SK-N-SH (cell line): ENCODE measurements at regions not wholly inside any gene's neighbourhood (a gene's known extent, or its start where the extent isn't known, plus 50 kb on each side); places are given as distances from the start of the nearest gene placed in this dataset.

Experiments
- CTCF ChIA-PET: fragments of 300-600, 350-600 bp; formaldehyde crosslinking; extraction: SDS; loops from one replicate; lab custom pipeline; 2021; lab: Yijun Ruan, JAX
- POLR2A ChIA-PET: fragments of 350-600 bp; sonication (Branson Sonifier 250); formaldehyde crosslinking; extraction: SDS; loops from one replicate; lab custom pipeline; 2020; ENCODE audit warnings: antibody characterized with exemption, inconsistent platforms; lab: Yijun Ruan, JAX
- DNase-seq: peaks from one replicate; pipeline ENCODE4 v3.0.0; 2012
- H2AFZ ChIP-seq: fragments of 200-600 bp; sonication (generic); 2 replicates; pipeline ENCODE4 v1.8.1; 2016; ENCODE audit warnings: antibody characterized with exemption, mild to moderate bottlenecking, low read depth
- H3F3A ChIP-seq: fragments of 200-600 bp; sonication (generic); replicated peaks from 2 replicates; pipeline ENCODE3; 2016; ENCODE audit warnings: antibody characterized with exemption, mild to moderate bottlenecking; ENCODE audit not compliant: insufficient read depth
- H3K27ac ChIP-seq, 2 experiments: fragments of 200-500 bp in 1 of 2; fragments of 200-600 bp in 1 of 2; sonication (Bioruptor generic) in 1 of 2; sonication (generic), shearing (Covaris generic) in 1 of 2; 2 replicates each; pipeline versions ENCODE4 v1.5.1 to v1.6.1; 2014 to 2016; ENCODE audit warnings: low read depth in 2 of 2, inconsistent platforms in 1 of 2, low read length in 1 of 2, mild to moderate bottlenecking in 1 of 2, mixed read lengths in 1 of 2
- H3K27me3 ChIP-seq: fragments of 200-600 bp; sonication (generic), shearing (Covaris generic); 2 replicates; pipeline ENCODE4 v1.6.1; 2016; ENCODE audit warnings: mixed run types; ENCODE audit not compliant: insufficient read depth
- H3K36me3 ChIP-seq, 2 experiments: fragments of 200-500 bp in 1 of 2; fragments of 200-600 bp in 1 of 2; sonication (Bioruptor generic) in 1 of 2; sonication (generic) in 1 of 2; replicated peaks in 1 of 2; 2 replicates each; pipeline versions ENCODE3 to v1.5.1; 2014 to 2016; ENCODE audit warnings: low read length in 1 of 2, mild to moderate bottlenecking in 1 of 2; ENCODE audit not compliant: insufficient read depth in 2 of 2, control insufficient read depth in 1 of 2
- H3K4me1 ChIP-seq, 2 experiments: fragments of 200-500 bp in 1 of 2; fragments of 200-600 bp in 1 of 2; sonication (Bioruptor generic) in 1 of 2; sonication (generic), shearing (Covaris generic) in 1 of 2; 2 replicates each; pipeline versions ENCODE4 v1.5.1 to v1.6.1; 2014 to 2016; ENCODE audit warnings: low read depth in 1 of 2, low read length in 1 of 2, mixed run types in 1 of 2; ENCODE audit not compliant: insufficient read depth in 2 of 2, control insufficient read depth in 1 of 2
- H3K4me2 ChIP-seq: fragments of 200-600 bp; sonication (generic), shearing (Covaris generic); 2 replicates; pipeline ENCODE4 v1.6.1; 2017; ENCODE audit warnings: mixed run types
- H3K4me3 ChIP-seq, 2 experiments: fragments of 200-500 bp in 1 of 2; fragments of 200-600 bp in 1 of 2; sonication (Bioruptor generic) in 1 of 2; sonication (generic), shearing (Covaris generic) in 1 of 2; 2 replicates each; pipeline versions ENCODE4 v1.5.1 to v1.8.1; 2014 to 2016; ENCODE audit warnings: low read depth in 2 of 2, inconsistent platforms in 1 of 2, low read length in 1 of 2, mild to moderate bottlenecking in 1 of 2, mixed read lengths in 1 of 2, moderate library complexity in 1 of 2
- H3K79me2 ChIP-seq: fragments of 200-600 bp; sonication (generic); 2 replicates; pipeline ENCODE4 v1.8.1; 2017; ENCODE audit warnings: mild to moderate bottlenecking; ENCODE audit not compliant: insufficient read depth
- H3K9ac ChIP-seq: fragments of 200-600 bp; sonication (generic); 2 replicates; pipeline ENCODE4 v1.6.1; 2017; ENCODE audit warnings: mixed run types
- H3K9me2 ChIP-seq: fragments of 200-600 bp; sonication (generic); 2 replicates; pipeline ENCODE4 v1.6.1; 2017; ENCODE audit warnings: mixed run types
- H3K9me3 ChIP-seq: fragments of 200-600 bp; sonication (generic); 2 replicates; pipeline ENCODE4 v1.6.1; 2017; ENCODE audit warnings: mixed run types, mild to moderate bottlenecking, moderate library complexity
- H4K20me1 ChIP-seq: fragments of 200-600 bp; sonication (generic); 2 replicates; pipeline ENCODE4 v1.6.1; 2017; ENCODE audit warnings: mild to moderate bottlenecking, mixed run types; ENCODE audit not compliant: insufficient read depth
- CHD2 ChIP-seq: fragments of 150-350 bp; IDR thresholded peaks from 2 replicates; pipeline ENCODE4 v1.6.1; 2018; ENCODE audit warnings: low read length; ENCODE audit not compliant: partially characterized antibody
- ELF1 ChIP-seq: IDR thresholded peaks from 2 replicates; pipeline ENCODE4 v1.4.0; 2012
- FOSL2 ChIP-seq: IDR thresholded peaks from 2 replicates; pipeline ENCODE4 v1.4.0; 2012; ENCODE audit warnings: low read depth, mild to moderate bottlenecking, moderate library complexity, borderline replicate concordance
- FOXJ3 ChIP-seq: sonication (generic); formaldehyde crosslinking; IDR thresholded peaks from 2 replicates; pipeline ENCODE4 v1.5.1; 2020; ENCODE audit warnings: mild to moderate bottlenecking, missing genetic modification reagents
- GABPA ChIP-seq: IDR thresholded peaks from 2 replicates; pipeline ENCODE4 v1.4.0; 2012; ENCODE audit warnings: low read depth, mild to moderate bottlenecking
- GATA2 ChIP-seq: sonication (generic); formaldehyde crosslinking; IDR thresholded peaks from 2 replicates; pipeline ENCODE4 v1.5.0; 2020; ENCODE audit warnings: mild to moderate bottlenecking, missing genetic modification reagents
- JUND ChIP-seq: IDR thresholded peaks from 2 replicates; pipeline ENCODE4 v1.4.0; 2012
- MEF2A ChIP-seq: IDR thresholded peaks from 2 replicates; pipeline ENCODE4 v1.4.0; 2012; ENCODE audit warnings: low read depth, borderline replicate concordance
- MXI1 ChIP-seq: IDR thresholded peaks from 2 replicates; pipeline ENCODE4 v1.6.1; 2012; ENCODE audit warnings: mild to moderate bottlenecking, low read depth, low read length, improper control_type of control experiment
- RAD21 ChIP-seq: IDR thresholded peaks from 2 replicates; pipeline ENCODE4 v1.6.1; 2012; ENCODE audit warnings: mild to moderate bottlenecking, low read length
- RFX5 ChIP-seq: IDR thresholded peaks from 2 replicates; pipeline ENCODE4 v1.6.1; 2012; ENCODE audit warnings: mild to moderate bottlenecking, improper control_type of control experiment, low read length
- SIN3A ChIP-seq: IDR thresholded peaks from 2 replicates; pipeline ENCODE4 v1.6.1; 2012; ENCODE audit warnings: low read depth, mild to moderate bottlenecking, low read length, moderate library complexity, borderline replicate concordance
- TCF12 ChIP-seq: IDR thresholded peaks from 2 replicates; pipeline ENCODE4 v1.4.0; 2012
- TEAD4 ChIP-seq: IDR thresholded peaks from 2 replicates; pipeline ENCODE4 v1.4.0; 2012; ENCODE audit warnings: mild to moderate bottlenecking, borderline replicate concordance; ENCODE audit not compliant: insufficient read depth
- YY1 ChIP-seq: IDR thresholded peaks from 2 replicates; pipeline ENCODE4 v1.4.0; 2012; ENCODE audit warnings: low read depth, mild to moderate bottlenecking
- WGBS: methylation state at CpG from one replicate; pipeline ENCODE4 v1.1.6; 2017; ENCODE audit warnings: low lambda C conversion rate; 5-methylcytosine and 5-hydroxymethylcytosine counted together
- TF ChIP-seq, protein P1 (sequence below): fragments of 150-350 bp; IDR thresholded peaks from 2 replicates; pipeline ENCODE4 v1.6.1; 2017; ENCODE audit warnings: antibody characterized with exemption, low read length, low read depth, borderline replicate concordance
- TF ChIP-seq, protein P2 (sequence below): fragments of 200-600 bp; sonication (generic); IDR thresholded peaks from 2 replicates; pipeline ENCODE4 v1.6.1; 2017; ENCODE audit warnings: antibody characterized with exemption, mild to moderate bottlenecking, moderate library complexity
- TF ChIP-seq, protein P3 (sequence below): IDR thresholded peaks from 2 replicates; pipeline ENCODE4; 2012
- TF ChIP-seq, protein P4 (sequence below): IDR thresholded peaks from 2 replicates; pipeline ENCODE4 v1.4.0; 2012; ENCODE audit warnings: low read depth
- TF ChIP-seq, protein P5 (sequence below): IDR thresholded peaks from 2 replicates; pipeline ENCODE4 v1.4.0; 2012; ENCODE audit warnings: low read depth, borderline replicate concordance

DNA sequence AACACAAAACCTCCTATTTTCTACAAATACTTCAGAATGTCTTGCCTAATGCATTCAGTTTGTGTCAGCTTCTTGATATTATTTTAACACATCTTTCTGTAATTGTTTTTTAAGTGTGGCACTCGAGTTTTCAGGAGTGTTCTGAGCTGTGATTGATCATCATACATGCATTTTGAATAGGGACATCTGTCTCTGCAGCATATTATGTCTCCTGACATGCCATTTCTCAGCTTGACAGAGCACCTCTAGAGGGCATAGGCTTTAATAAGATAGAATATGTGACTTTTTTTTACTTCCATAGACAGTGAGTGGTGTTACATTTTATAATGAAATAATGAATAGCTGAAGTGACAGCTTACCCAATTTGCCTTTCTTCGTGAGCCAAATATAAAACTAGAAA is 219.2 kb upstream of the HDAC9 start:
- TF ChIP-seq, protein P1, sequence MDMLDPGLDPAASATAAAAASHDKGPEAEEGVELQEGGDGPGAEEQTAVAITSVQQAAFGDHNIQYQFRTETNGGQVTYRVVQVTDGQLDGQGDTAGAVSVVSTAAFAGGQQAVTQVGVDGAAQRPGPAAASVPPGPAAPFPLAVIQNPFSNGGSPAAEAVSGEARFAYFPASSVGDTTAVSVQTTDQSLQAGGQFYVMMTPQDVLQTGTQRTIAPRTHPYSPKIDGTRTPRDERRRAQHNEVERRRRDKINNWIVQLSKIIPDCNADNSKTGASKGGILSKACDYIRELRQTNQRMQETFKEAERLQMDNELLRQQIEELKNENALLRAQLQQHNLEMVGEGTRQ, result no peak
- no peak for TF ChIP-seq RAD21
- TF ChIP-seq, protein P2, sequence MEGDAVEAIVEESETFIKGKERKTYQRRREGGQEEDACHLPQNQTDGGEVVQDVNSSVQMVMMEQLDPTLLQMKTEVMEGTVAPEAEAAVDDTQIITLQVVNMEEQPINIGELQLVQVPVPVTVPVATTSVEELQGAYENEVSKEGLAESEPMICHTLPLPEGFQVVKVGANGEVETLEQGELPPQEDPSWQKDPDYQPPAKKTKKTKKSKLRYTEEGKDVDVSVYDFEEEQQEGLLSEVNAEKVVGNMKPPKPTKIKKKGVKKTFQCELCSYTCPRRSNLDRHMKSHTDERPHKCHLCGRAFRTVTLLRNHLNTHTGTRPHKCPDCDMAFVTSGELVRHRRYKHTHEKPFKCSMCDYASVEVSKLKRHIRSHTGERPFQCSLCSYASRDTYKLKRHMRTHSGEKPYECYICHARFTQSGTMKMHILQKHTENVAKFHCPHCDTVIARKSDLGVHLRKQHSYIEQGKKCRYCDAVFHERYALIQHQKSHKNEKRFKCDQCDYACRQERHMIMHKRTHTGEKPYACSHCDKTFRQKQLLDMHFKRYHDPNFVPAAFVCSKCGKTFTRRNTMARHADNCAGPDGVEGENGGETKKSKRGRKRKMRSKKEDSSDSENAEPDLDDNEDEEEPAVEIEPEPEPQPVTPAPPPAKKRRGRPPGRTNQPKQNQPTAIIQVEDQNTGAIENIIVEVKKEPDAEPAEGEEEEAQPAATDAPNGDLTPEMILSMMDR, result no peak
- TF ChIP-seq YY1, result no peak
- TF ChIP-seq MEF2A, result no peak
- no peak for TF ChIP-seq RFX5
- TF ChIP-seq, protein P3, sequence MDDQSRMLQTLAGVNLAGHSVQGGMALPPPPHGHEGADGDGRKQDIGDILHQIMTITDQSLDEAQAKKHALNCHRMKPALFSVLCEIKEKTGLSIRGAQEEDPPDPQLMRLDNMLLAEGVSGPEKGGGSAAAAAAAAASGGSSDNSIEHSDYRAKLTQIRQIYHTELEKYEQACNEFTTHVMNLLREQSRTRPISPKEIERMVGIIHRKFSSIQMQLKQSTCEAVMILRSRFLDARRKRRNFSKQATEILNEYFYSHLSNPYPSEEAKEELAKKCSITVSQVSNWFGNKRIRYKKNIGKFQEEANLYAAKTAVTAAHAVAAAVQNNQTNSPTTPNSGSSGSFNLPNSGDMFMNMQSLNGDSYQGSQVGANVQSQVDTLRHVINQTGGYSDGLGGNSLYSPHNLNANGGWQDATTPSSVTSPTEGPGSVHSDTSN, result no peak
- TF ChIP-seq TCF12, result no peak
- TF ChIP-seq, protein P4, sequence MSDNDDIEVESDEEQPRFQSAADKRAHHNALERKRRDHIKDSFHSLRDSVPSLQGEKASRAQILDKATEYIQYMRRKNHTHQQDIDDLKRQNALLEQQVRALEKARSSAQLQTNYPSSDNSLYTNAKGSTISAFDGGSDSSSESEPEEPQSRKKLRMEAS, result no peak
- no peak for TF ChIP-seq ELF1
- TF ChIP-seq FOXJ3 (CRISPR knock-in tag), result no peak
- no peak for TF ChIP-seq SIN3A
- TF ChIP-seq, protein P5, sequence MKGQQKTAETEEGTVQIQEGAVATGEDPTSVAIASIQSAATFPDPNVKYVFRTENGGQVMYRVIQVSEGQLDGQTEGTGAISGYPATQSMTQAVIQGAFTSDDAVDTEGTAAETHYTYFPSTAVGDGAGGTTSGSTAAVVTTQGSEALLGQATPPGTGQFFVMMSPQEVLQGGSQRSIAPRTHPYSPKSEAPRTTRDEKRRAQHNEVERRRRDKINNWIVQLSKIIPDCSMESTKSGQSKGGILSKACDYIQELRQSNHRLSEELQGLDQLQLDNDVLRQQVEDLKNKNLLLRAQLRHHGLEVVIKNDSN, result no peak
- no peak for TF ChIP-seq GABPA
- TF ChIP-seq CHD2, result no peak
- TF ChIP-seq FOSL2, result no peak
- TF ChIP-seq TEAD4, result no peak
- TF ChIP-seq JUND, result no peak
- no peak for TF ChIP-seq GATA2 (CRISPR knock-in tag)
- no peak for TF ChIP-seq MXI1
- Histone ChIP-seq H3F3A (no peaks in the 10 kb centered on the region), H3K9me2 (no peaks in the 10 kb centered on the region), H3K36me3 (no peaks in the 10 kb centered on the region), H3K9ac (no peak overlapping the region), H3K79me2 (no peaks in the 10 kb centered on the region), H3K27ac (no peak overlapping the region), H3K4me2 (no peak overlapping the region), H3K4me1 (0 out of 4 replicates have a peak, but pooled peaks cover 0 to 4% of the 10 kb centered on the region in 2 experiments), H4K20me1 (no peaks in the 10 kb centered on the region), H2AFZ (no peak overlapping the region), H3K4me3 (no peak overlapping the region), H3K27me3 (peaks cover 19% of the 10 kb centered on the region; the same call in 1 of the 2 replicates), H3K9me3 (no peaks in the 10 kb centered on the region)
- no peak for DNase-seq
- CTCF ChIA-PET, result interaction anchor here (0.6 to 2.4 kb wide), 4 partner anchors 24 to 506 kb away, joined by 3 to 8 read pairs (median 4); no protein-coding TSS in a partner anchor
- POLR2A ChIA-PET, result no interaction called here
- WGBS, result under 1% methylated on average over 2 of the region's 2 CpGs
